GM19395 (cell line): ENCODE measurements at regions not wholly inside any gene's neighbourhood (a gene's known extent, or its start where the extent isn't known, plus 50 kb on each side); places are given as distances from the start of the nearest gene placed in this dataset.
"Not testable (repeated sequence)": the region's sequence is repeated elsewhere in the genome, so short reads cannot be mapped to it uniquely, and the experiment has no call there.

Source experiments
- ATAC-seq: cut with Tn5 transposase; IDR thresholded peaks from one replicate; pipeline ENCODE4 v1.9.1; 2021; ENCODE audit warnings: mild to moderate bottlenecking, moderate library complexity; ENCODE audit not compliant: unreplicated experiment

DNA sequence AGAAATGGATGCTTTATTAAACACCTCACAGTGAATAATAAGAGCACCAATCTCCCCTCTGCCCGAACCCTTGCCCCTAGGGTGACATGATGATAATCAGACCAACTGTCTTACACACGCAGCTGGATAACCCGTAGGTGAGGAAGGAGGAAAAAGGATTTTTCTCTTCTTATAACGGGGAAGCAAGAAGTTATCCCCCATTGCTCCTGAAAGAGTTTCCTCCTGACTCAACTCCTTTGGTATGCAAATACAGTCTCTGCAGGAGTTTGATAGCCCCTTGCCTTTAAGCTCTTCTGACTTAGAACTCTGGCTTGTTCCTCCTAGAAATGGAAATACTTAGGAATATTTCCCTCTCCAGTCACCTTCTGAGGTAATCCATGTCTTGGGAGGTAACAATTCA is 455.8 kb downstream of the TMEM135 start:
- no peak for ATAC-seq

DNA sequence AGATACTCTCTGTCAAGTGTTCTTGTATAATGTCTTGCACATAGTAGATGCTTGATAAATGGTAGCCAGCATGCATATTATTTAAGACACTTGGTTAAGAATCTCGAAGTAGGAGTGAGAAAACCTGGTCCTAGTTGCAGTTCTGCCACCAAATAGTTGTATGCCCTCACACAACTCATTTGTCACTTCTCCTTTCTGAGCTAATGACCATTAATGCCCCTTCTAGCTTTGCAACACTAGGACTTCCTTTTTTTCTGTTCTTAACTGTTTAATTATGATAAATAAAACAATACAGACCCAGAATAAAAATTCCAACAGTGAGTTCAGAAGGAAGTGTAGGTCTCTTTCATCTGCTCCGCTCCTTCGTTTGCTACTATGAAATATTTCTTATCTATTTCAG is 453.6 kb downstream of the TMEM135 start:
- ATAC-seq: no peak

DNA sequence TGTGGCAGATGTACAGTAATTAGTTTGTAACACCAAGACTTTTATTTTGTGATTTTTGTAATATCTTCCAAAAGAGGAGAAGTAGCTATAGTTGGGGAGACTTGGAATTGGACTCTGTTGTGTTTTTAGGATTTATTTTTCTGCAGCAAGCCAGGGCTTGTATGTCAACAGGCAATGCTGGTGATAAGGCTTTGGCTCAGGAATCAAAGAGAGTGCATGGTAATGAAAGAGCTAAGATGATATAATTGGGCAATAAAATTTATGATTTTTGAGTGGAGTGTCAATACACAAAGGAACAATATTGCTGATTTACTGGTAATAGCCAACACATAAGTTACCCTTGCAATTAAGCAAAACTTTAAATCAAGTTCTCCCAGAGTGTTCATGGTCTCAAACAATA is 452.9 kb downstream of the TMEM135 start:
- no peak for ATAC-seq

DNA sequence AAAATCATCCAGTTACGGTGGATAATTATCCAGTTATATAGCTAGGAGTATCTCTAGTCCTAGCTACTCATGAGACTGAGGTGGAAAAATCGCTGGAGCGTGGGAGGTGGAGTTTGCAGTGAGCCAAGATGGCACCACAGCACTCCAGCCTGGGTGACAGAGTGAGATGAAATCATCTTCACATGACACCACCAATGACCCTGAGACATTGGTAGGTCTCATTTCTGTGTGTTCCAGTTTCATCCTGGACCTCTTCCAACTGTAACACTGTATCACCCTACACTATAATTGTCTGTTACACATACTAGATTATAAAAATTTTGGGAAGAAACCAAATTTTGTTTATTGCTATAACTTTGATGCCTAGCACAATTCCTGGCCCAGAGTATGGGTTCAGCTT is 446.8 kb downstream of the TMEM135 start:
- no peak for ATAC-seq

DNA sequence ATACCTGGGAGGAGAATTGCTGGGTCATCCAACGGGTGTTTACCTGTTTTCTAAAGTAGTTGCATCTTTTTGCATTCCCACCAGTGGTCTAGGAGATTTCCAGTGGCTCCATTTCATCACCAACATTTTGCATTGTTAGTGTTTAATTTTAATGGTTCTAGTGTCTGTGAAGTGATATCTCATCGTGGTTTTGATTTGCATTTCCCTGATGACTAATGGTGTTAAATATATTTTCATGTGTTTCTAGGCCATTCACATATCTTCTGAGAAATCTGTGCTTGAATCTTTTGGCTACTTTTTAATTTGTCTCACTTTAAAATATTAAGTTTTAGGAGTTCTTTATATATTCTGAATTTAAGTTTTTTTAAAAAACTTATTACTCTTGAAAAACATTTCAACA is 439.6 kb downstream of the TMEM135 start:
- ATAC-seq: no peak

DNA sequence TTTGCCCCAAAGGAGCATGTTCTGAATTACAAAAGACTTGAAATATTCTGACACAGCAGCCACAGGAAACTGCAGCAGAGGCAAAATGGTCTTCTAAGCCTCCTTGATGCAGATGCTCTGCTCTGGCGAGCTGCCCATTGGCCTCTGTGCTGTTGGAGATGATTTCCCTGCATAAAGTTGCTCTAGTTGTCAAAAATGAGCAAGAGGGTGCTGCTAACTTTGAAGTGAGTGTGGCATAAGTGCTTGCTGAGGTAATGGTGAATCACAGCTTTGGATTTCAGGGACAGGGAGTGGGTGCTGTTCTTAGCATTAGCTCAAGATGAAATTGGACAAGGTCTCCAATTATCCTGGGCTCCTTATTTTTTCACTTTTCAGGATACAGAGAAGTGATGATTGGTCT is 435.4 kb downstream of the TMEM135 start:
- ATAC-seq: no peak

DNA sequence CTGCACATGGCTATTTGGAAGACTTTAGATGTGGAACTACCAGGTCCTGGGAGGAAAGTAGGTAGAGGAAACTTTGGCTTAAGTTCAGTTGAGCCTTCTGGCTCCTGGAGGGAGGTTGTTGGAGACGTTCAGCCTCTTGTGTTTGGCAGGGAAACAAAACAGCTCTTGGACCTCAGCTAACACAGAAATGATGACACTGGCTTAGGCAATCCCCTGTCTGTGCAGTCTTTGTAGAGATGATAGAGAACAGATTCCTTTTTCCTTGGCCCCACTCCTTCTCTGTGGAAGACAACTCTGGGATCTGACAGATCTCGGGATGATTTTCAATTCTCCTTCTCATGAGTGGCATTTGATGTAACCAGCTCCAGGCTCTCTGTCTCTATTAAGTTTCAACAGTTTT is 428.5 kb downstream of the TMEM135 start:
- no peak for ATAC-seq

DNA sequence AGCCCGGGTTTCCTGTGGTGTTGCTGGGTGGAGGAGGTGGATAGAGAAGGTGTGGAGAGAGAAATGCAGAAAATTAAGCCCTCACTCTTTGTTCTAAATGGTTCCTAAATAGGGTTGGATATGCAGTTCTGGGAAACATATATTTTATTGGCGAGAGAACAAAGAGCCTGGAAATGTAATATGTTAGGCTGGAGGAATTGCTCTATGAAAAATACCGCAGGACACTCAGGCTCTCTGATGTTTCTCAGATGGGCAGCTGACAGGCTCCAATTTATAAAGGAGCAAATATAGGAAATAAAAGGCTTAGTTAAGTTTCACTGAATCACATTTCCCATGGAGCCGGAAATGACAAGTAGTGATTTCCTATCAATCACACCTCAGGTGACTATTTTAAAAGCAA is 428.0 kb downstream of the TMEM135 start:
- ATAC-seq: no peak

DNA sequence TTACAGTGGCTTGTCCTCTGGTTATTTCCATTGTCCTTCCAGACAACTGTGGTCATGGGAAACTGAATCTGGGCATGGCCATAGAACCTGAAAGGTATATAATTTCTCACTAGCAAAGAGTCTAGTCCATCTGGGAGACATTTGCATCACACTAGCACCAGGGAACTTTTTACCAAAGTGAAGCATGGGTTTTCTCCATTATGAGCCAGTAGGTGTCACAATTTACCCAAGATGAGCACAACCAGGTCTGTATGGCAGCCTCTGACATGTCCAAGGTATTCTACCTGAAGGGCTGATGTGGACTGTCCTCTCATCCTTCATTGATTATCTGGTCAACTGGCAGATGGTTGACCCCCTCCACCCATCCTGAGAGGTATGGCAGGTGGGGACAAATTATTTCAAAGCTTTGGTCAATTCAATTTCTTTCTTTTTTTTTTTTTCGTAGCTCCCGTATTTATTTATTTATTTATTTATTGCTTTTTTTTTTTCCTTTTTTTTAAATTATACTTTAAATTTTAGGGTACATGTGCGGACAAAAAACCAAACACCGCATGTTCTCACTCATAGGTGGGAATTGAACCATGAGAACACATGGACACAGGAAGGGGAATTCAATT is 425.9 kb downstream of the TMEM135 start:
- peak; percentile 70 for ATAC-seq

DNA sequence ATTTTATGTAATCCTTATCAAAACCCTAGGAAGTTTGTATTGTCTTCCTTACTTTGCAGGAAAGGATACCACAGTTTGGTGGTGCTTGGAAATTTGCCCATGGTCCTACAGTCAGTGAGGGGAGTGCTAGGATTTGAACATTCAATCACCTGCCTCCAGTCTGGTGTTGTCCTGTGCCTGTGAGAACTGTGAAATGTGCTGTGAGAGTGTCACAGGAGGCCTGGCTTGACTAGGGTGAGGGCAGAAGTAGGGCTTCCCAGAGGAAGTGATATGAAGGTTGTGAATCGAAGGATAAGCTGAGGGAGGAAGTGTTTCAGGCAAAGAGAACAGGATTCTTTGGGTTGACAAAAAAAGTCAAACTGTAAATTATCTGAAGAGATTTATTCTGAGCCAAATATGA is 424.4 kb downstream of the TMEM135 start:
- no peak for ATAC-seq

DNA sequence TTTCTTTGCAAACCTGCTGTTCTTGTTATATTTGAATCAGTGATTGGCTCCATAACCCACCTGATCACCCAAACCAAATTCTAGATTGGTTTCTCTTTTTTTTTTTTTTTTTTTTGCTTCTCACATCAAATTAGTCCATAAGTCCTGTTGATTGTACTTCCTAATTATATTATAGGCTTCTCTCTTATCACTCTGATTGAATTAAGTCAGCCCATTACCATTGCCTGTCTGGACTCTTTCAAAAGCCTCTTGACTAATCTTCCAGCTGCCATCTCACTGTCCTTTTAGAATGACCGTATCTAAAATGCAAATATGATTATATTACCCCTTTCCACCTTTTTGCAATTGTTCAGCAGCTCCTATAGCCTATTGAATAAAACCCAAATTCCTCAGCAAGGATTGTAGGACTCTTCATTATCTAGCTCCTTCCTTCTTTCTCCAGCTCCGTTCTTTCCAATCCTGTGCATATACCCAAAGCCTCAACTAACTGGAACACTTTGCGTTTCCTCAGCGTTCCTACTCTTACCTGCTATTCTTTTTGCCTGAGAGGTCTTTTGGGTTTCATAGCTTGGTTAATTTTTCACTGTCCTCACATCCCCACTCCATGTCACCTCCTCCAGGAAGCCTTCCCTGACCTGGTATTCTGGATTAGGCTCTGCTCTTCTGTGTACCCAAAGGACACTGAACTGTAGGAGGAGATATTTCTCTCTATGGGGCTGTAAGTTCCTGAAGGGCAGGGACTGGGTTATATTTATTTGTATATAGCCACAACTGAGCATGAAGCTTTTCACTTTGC is 423.3 kb downstream of the TMEM135 start:
- ATAC-seq: no peak

DNA sequence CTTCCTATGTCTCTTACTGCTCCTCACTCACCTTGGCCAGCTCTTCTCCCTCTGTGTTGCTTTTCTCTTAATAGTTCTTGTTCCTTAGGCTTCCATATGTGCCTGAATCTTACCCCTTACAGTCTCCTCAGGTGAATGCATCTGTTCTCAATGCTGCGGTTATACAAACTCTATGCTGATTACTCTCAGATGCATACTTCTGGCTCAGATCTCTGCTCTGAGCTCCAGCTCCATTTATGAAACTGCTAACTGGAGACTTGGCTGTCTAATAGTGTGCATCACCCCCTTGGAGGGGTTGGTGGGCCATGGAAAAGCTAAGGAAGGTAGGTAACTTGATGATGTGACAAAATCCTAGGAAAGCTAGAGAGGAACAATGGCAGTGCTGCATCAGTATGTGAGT is 422.5 kb downstream of the TMEM135 start:
- no peak for ATAC-seq

DNA sequence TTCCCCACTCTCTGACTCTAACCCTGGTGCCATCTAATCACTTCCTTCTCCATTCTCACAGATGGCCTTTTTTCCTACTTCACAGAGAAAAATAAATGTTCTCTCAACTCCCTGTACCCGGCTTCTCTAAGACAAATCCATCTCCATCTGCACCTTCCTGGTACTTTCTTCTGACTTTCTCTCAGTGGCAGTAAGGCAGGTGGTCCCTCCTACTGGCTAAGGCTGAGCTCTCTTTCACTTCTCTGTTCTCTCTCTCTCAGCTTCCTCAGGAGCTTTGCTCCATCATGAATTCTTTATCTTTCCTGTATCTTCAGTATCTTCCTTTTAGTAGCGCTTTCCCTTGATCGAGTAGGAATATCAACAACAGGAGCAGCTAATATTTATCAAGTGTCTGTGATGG is 421.6 kb downstream of the TMEM135 start:
- ATAC-seq: no peak

DNA sequence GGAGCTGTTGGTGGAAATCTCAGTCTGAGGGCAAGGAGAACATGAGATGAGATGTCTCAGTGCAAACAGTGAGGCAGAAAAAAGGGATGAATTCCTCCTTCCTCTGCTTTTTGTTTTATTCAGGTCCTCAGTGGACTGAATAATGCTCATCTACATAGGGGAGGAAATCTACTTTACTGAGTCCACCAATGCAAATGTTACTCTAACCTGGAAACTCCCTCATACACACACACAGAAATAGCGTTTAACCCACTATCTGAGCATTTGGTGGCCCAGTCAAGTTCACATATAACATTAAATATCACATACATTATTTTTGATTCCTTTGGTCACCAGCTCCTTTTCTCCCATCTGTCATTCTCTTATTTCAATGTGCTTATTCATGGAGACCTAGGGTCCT is 418.8 kb downstream of the TMEM135 start:
- no peak for ATAC-seq

DNA sequence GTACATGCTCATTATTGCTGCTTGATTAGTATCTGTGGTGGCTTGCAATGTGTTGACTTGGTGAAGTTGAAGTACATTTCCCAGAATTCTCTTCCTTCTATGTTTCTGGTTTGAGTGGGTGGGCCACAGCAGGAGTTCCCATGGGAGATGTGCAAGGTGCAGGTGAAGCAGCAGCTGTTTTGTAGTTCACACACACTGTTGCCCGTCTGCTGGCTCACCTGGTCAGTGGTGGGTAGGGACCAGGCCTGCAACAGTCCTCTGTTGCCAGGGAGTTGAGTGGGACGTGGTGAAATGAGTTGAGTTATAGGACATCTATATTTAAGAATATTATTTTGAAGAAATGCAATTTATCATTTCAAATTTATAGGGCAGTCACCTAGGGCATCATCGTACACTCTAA is 417.4 kb downstream of the TMEM135 start:
- ATAC-seq: no peak

DNA sequence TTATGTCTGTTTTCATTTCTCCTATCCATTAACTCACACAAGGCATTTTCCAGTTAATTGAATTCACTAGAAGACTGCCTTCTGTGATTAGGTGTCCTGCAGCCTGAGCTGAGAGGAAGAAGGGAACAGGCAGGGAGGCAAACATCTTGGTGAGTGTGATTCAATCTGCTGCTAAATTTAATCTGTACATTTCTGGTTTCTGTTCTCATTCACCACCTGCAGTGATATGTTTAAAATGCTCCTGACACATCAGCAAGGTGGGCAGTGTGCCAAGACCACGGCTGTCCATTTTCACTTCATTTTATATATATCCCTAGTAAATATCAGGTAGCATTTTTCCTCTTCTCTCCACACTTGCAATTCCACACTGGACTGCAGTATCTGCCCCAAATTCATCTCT is 416.5 kb downstream of the TMEM135 start:
- ATAC-seq: no peak

DNA sequence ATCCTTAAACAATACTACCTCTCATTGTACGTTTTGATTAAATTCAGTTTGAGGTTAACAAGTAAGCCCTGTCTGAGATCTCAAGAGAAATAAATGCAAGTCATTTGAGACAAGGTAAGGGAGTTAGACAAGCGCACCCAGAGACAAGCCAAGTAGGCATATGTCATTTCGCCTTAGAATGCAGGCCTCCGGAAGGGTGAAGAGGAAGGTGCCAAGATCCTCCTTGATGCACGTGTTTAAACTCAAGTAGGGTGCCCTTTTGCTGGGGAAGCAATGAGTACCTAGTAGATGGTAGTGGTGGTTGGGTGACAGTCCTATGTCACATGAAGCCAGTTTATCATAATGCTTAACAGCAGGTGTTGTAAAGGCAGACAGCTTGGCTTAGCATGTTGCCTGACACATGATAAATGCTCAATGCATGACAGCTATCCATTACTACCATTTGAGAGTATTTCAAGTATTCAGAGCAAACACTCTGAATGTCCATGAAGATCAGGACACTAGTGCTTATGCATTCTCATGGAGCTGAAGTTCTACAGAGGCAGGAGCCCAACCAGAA is 415.9 kb downstream of the TMEM135 start:
- no peak for ATAC-seq

DNA sequence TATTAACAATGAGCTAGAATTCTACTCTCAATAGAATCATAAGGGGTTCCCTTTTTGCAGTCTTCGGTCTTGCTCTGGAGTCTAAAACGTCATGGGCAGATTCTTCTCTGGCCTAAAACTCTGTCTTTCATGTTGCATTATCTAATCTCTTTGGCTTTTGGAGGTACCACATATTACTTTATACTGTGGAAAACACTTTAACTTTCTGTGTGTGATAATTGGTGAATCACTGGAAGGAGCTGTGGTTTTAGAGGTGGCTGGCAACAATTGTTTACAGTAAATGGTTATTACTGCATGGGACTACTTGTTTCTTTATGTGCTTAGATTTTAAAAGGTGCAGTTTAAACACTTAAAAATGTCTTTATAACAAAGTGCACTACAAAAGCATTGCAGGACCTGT is 414.3 kb downstream of the TMEM135 start:
- ATAC-seq: not testable (repeated sequence)

DNA sequence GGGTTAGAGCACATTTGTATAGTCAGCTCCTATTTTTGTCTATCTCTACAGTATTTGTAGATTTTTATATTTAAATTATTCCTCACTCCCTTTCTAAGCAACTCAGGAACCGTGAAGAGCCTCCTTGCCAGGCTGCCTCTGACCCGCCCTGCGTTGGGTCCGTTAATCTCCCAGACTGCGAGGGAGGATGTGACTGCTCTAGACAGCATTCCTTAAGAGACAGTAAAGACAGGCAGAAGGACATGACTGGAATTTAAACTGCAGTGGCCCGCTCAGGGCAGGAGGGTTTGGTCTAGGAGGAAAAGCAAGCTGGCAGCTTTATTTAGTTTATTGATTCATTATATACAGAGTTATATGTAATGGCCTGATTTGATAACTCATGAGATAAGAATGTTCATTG is 413.7 kb downstream of the TMEM135 start:
- ATAC-seq: no peak

DNA sequence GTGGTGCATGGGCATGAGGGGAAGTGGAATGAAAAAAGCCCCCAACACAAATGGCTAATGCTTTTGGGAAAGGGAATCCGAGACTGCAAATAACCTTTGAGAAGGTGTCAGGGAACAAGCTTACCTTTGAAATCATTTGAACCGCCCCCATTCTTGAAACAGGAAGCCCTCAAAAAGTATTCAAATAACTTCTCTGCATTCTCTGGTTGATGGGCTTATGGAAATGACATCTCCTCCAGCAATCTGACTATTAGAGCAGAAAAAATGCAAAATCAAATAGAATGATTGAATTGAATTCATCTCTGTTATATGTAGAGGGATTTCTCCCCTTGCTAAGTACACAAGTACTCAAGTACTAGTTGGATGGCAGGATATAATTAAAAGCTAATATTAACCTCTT is 409.9 kb downstream of the TMEM135 start:
- ATAC-seq: no peak

DNA sequence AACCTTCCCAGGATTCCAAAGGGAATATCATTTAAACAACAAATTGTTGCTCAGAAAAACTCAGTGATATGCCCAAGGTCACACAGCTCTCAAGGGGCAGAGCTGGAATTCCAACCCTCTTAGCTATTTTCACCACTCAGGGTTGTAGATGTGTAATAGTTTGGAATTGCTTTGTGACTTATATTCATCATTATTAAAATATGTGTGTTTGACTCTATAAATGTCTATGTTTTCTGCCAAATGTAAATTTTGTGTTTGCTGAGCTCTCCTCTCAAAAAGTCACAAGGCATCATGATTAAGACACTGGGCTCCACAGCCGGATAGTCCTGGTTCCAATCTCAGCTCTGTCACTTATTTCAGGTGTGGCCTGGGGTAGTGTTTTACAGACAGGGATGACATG is 407.3 kb downstream of the TMEM135 start:
- ATAC-seq: no peak

DNA sequence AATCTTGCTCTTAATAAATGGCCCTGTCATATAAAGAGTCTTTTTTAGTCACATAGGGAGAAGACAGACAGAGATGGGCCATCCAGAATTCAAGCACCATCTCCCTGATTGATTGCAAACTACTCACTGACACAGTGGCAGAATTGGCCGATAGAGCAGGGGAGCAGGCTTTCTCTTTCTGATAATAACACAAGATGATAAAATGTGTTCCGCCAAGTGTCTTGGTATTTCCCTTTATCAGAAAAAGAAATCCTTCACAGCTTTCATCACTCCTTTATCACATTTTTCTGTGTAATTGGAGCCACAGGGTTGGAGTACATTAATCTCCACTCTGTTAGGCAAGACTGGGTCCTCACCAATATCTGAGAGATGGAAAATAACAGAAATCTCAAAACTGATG is 406.0 kb downstream of the TMEM135 start:
- ATAC-seq: no peak
